HCEC 1CT (cell line): ENCODE measurements at regions not wholly inside any gene's neighbourhood (a gene's known extent, or its start where the extent isn't known, plus 50 kb on each side); places are given as distances from the start of the nearest gene placed in this dataset.
"Not testable (repeated sequence)": the region's sequence is repeated elsewhere in the genome, so short reads cannot be mapped to it uniquely, and the experiment has no call there.

Experiments
- DNase-seq: peaks from one replicate; pipeline ENCODE4 v3.0.0-alpha.2; 2017

DNA sequence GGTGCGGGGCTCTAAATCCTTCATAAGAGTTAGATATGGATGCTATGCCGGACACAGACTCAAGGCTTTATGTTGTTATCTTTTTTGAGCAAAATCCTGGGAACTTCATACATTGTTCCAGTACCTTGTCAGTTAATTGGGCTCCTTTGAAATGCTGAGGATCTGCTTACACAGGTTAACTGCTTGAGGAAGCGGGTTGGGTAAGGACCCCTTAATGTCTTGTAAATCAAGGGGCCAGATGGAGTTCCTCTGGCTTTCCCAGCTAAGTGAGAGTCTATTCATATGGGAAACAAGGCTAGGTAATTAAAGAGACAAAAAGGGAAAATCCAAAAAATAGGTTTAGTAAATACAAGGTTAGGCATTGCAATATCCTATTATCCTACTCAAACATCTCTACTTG, 141.5 kb downstream of the OR2B2 start:
- DNase-seq, result no peak

DNA sequence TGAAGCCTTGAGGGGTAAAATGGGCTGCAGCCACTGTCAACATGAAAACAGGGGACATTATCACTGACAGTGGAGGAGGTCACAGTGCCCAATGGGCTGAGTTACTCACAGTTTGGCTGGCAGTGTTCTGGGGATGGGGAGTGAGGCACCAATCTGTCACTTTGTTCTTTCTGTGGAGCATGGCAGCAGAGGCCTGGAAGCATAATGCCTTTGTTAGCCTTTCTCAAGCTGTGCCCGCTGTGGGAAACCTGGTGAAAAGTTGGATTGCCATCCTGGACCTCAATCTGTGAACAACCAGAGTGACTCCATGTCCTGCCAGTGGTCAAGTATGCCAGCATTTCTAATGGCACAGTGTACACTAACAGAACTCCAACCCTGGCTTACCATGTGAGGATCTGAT, 143.6 kb downstream of the OR2B2 start:
- no peak for DNase-seq

DNA sequence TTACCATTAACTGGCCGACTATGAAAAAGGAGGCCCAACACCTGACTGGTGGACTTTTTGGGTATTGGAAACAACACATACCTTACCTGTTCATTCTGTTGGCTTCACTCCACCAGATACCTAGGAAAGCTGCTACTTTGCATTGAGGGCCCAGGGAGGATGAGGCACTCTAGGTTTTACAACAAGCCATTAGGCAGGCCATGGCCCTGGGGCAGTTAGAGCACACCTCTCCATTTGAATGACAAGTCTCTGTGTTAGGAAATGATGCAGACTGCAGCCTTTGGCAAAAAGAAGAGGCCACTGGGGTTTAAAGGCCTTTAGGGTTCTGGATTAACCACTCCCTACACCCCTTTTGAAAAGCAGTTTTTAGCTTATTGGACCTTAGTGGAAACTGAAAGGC, 144.3 kb downstream of the OR2B2 start:
- no peak for DNase-seq

DNA sequence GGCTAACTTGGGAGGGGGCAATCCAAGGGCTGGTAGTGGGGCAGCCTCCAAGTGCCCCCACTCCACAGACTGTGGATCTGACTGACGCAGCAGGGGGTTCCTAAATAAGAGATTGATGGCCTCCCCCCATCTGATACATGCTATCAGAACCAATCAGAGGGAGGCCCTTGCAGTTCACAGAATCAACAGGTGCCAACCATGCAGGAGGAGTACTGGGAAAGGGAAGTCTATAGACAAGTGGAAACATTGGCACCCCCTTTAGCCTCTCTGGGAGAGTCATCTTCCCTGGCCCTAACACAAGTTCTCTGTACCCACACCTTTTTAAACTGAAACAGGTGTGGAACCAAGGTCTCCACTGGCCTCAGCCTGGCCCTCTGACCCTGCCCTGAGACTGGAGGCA, 145.8 kb downstream of the OR2B2 start:
- DNase-seq, result no peak

DNA sequence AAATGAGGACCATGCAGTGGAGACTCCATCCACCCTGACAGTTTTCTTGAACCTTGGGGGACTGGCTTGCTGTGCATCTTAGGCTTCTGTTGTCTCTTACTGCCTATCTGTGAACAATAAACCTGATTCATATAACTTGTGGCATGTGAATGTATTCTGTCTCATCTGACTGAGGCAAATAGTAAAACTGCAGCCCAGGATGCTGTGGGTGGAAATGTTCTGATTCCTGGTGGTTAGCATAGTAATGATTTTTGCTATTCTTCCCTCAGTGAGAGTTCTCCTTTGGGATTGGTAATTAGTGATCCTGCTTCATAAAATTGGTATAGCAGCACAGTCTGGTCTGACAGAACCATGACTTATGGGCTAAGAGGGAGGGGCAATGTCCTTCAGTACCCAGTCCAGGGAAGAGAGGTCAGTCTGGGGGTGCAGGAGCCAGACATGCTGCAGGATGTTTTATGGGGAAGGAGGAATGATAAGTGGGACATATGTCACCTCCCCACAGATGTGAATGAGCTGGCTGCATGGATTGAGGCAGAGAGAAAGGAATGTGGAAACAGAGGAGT, 147.1 kb downstream of the OR2B2 start:
- no peak for DNase-seq

DNA sequence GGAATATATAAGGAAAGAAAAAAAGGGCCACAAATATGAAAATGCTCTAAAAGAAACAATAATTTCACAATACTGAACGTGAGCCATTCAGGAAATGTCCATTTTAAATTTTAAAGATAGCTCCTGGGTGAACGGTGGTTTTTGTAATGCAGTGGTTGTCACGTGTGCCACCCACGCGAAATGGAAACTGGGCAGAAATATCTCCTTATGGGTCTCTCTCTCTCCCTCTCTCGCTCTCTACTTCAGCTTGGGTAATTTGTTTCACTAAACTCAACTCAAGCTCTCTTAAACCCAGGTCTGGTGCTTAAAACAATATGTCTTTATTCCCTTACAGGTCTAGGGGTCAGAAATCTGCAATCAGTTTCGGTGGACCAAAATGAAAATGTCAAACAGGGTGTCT, 150.8 kb downstream of the OR2B2 start:
- DNase-seq, result no peak

DNA sequence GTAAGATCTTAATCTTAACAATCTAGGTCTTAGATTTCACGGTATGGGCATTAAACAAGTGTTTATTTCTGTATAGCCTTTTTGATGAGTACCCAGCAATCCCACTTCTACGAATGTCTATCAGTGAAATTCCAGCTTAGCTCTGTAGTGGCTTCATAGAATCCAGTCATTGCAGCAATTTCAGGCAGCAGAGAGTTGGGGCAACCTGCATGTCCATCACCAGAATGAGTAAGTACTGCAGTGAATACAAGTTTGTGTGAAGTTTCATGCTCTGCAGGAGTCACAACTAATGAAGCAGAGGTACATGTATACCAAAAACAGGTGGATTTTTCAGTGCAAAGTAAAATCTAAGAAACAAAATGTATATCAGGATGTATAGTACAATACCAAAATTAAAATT, 151.7 kb downstream of the OR2B2 start:
- no peak for DNase-seq

DNA sequence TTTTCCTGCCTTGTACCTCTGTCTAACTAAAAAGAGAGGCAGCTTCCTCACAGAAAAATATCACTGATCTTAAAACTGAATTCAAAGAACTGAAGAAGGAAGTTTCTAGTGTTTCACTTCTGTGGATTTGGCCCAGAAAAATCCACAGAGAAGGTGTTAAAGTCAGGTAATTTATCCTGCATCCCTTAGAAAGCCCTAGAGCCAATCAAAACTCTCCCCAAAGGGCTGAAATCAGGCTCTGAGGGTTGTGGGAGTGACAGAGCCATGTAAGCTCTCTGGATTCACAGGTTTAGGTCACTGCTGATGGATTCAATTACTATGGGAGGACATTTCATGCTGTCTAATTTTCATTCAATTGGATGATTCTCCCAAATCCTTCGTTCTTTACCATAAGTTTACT, 152.3 kb downstream of the OR2B2 start:
- DNase-seq, result no peak

DNA sequence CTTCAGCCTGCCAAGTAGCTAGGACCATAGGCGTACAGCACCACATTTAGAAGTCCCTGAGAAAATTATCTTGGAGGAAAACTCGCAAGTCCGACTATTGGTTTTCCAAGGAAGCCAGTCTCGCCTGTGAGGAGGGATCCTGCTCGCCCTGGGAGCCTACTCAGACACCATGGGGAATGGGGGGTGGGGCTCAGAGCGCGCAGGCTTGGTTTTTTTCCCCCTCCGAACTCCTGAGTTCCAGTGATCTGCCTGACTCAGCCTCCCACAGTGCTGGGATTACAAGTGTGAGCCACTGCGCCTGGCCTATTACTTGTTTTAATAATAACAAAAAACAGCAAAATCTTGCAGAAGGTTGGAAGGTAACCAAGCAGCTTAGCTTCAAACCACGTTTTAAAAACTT, 153.7 kb downstream of the OR2B2 start:
- DNase-seq, result no peak

DNA sequence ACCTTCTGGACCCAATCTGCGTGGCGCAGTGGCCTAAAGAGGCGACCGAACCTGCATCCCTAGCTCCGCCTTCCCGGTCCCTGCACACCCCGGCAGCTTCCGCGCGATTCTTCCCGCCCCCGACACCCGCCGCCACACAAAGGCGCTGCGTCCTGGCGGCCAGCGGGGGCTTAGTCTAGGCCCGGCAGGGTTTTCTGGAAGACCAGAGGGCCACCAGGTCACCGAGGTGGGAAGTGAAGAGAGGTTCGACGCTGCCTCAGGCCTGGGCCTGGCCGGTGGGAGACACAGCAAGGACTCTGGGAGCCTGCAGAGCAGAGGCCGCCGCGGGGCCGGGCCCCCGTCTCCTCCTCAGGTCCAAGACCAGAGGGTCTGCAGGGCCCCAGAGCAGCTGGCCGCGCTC, 154.9 kb downstream of the OR2B2 start:
- DNase-seq, result no peak

DNA sequence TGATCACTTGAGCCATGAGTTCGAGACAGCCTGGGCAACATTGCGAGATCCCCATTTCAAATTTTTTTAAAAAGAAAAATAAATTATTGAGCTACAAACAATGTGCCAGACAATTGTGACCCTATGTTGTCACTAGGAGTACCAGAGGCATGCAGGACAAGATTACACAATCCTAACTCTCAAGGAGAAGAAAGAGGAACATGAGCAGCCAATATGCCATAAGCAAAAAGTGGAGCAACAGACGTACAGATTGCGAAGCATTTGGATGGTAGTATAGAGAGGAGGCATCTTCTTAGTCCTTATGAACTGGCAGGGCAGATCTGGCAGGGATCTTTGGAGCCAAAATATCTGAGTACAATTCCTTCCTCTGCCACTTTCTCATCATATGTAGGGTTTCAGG, 156.4 kb downstream of the OR2B2 start:
- no peak for DNase-seq

DNA sequence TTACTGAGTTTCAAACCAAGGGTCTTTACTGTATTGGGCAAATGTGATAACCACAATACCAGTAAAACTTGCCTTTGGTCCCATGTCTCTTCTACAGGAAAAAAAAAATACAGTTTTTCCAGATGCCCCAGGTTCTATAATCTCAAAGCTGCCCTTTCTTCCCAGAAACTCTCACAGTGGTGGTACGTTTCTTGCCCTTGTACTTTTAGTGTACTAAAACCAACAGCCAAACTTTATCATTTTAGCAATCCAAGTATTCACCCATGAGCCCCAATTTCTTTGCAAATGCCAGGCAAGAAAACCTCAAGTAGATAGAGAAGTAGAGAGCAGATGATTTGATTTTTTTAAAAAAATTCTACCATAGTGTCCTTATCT, 157.8 kb downstream of the OR2B2 start:
- DNase-seq, result no peak

DNA sequence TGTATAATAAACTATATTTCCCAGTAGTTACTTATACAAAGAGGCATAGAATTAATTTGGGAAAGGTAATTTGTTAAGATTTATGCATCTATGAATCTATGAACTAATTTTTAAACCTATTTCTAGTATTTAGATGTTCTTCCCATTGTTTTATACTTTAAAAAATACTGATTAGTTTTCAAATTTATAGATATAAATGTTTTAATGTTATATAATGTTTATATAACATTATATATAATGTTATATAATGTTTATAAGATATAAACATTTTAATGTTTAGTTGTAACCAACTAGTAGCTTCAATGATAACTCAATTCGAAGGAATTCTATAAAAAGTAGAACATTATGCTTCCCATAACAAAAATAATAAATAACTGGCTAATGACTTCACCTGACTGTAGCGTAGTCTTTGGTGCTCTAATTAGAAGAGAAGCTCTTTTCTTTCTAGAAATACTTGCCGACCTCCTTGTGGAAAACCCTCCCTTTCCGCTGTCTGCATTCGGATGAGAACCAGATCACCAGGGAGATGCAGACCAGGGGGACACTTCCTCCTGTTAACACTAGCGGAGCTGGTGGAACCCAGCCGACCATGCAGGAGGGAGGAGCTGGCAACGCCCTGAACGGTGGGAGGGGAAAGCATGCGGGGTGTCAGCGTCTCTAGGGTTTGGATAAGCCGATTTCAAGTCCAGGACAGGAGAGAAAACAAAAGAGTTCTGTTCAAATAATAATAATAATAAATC, 158.4 kb downstream of the OR2B2 start:
- peak; percentile 89 for DNase-seq

DNA sequence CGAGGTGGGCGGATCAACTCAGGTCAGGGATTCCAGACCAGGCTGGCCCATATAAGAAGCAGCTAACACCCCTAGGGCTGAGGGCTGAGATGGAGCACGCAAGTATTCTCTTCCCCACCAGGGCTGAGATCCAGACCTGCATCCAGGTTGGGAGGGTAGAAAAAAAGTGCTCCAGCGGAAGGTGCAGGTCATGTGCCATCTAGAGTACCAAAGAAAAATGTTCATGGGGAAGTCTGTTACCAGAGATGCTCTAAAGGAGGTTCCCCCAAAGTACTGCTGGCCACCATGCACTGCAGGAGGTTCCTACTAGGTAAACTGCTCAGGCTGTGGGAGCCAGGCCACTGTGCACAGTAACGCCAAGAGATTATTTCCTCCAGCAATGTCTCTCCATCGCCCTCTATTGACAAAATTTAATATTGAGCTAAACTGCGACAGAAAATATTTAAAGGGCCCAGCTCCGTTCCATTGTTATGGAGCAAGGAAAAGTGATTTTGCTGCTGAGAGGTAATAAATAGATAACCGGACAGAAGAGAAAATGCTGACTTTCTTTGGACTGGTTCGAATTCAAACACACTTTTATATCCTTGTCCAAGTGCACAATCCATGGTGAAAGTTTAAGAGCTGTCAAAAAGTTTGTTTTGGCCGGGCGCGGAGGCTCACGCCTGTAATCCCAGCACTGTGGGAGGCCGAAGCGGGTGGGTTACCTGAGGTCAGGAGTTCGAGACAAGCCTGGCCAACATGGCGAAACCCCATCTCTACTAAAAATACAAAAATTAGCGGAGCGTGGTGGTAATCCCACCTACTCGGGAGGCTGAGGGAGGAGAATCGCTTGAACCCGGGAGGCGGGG, 159.9 kb downstream of the OR2B2 start:
- DNase-seq, result peak; percentile 73

DNA sequence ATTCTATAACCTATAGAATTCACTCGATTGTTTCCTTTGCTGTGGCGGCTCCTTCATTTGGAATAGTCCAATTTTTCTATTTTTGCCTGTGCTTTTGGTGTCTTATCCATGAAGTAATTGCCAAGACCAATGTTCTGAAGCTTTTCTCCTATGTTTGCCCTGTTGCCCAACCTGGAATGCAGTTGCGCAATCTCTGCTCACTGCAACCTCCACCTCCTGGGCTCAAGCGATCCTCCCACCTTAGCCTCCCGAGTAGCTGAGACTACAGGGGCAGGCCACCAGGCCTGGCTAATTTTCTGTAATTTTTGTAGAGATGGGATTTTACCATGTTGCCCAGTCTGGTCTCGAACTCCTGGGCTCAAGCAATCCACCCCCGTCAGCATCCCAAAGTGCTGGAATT, 163.5 kb downstream of the OR2B2 start:
- no peak for DNase-seq

DNA sequence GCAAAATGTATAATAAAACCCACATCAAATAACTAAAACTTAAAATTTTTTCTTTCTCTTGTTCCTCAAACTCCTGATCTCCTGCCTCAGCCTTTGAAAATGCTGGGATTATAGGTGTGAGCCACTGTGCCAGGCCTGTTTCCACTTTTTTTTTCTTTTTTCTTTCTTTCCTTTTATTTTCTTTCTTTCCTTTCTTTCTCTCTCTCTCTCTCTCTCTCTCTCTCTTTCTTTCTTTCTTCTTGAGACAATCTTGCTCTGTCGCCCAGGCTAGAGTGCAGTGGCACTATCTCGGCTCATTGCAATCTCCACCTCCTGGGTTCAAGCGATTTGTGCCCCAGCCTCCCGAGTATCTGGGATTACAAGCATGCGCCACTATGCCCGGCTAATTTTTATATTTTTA, 164.6 kb downstream of the OR2B2 start:
- DNase-seq, result no peak

DNA sequence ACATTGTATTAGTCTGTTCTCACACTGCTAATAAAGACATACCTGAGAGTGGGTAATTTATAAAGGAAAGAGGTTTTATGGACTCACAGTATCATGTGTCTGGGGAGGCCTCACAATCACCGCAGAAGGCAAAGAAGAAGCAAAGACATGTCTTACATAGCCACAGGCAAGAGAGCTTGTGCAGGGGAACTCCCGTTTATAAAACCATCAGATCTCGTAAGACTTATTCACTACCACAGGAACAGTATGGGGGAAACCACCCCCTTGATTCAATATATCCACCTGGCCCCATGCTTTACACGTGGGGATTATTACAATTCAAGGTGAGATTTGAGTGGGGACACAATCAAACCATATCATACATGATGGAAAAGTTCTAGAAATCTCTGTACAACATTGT, 165.3 kb downstream of the OR2B2 start:
- DNase-seq, result not testable (repeated sequence)

DNA sequence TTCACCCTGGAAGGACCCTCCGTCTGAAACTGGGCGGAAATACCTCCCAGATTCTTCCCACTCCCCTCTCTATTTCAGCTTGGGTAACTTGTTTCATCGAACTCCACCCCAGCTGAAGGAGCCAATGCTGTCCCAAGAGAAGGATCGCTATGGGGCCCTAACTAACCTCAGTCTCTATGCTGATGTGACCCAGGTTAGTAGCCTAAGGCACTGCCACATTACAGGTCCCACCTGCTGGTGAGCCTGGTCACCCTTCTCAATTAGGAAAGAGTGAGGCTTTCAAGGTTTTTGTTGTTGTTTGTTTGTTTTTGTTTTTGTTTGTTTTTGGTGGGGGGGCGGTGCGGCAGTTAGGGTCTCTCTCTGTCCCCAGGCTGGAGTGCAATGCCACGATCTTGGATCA, 168.4 kb downstream of the OR2B2 start:
- DNase-seq, result no peak

DNA sequence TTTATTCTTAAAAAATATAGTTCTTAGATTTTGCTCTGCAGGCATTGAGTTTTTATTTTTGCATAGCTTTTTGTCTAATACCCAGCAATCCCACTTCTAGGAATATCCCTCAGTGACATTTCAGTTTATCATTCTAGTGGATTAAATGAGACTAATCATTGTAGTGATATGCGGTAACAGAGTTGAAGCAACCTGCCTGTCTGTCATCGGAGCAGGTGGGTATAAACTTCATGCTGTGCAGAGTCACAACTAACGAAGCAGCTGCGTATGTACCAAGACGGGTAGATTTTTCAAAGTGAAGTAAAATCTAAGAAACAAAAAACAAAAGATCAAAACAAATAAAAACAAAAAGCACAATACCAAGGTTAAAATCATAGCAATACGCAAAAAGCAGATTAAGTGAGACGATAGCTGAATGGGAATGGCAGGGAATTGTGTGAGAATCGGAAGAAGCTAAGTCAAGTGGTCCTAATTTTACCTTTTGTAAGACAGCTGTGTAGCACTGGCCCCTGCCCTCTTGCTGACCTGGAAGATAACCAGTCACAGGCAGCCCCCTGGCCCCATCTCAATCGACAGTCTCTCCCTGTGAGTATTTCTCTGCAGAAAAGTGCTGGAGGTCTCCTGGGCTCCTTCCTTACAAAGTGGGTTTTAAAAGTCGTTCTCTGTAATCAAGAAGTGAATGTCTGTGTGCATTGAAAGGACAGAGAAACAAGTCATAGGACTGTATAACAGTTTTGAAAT, 169.2 kb downstream of the OR2B2 start:
- no peak for DNase-seq

DNA sequence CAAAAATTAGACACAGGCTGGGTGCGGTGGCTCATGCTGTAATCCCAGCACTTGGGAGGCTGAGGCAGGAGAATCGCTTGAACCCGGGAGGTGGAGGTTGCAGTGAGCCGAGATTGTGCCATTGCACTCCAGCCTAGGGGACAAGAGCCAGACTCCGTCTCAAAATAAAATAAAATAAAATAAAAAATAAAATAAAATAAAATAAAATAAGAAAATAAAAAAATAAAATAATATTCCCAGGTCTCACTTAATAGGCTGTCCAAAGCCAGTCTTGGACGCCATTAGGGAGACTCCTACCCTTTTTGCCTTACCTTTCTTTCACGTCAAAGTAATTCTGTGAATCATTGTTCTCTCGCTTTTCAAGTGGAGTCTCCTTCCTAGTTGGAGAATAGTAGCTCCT, 172.3 kb downstream of the OR2B2 start:
- not testable (repeated sequence) for DNase-seq

DNA sequence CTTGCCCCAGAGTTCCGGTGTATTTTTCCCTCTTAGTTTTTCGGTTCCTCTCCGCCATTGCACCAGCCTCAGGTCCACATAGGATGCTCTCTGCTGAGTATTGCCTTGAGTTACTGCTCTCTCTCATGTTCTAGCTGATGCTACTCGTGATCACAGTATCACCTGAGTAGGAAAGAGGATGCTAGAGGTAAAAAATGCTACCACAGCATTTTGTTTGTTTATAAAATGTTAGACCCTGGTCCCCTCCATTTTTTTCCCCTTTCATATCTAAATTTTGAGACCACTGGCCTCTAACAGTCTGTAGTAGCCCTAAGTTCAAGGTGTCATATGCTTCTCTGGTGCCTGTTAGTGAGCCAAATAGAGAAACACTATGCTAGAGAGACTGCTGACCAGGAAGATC, 175.5 kb downstream of the OR2B2 start:
- no peak for DNase-seq

DNA sequence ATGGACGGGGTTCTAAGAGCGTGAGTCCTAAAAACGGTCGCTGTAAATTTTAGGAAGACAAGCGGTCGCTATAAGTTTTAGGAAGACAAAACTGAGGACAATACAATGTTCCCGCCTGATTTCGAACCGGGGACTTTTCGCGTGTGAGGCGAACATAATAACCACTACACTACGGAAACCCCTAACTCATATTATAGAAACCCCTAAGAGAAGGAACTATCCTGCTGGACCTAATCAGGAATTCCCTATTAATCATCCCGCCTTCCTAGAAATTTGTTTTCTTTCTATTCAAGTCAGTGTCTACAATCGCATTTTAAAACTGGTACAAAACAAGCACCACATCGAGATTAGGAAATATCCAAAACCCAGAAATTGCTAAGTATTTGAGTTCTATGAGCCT, 183.8 kb downstream of the OR2B2 start:
- no peak for DNase-seq

DNA sequence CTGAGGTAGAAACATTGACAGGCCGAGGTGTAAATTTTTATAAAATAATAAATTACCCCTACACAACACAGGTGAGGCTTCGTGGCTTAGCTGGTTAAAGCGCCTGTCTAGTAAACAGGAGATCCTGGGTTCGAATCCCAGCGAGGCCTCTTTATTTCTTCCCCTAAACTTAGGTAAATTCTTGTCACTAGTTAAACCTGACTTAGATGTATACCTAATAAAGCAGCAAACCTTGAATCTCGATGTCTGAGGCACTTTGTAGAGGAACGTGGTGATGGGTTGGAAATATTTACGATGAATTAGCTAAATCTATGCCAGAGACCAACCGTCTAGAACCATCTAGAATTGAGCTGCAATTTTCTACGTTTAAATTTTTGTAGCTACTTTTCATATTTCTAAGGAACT, 185.6 kb downstream of the OR2B2 start:
- DNase-seq, result no peak
